ENCODE measurements at regions not wholly inside any gene's neighbourhood (a gene's known extent, or its start where the extent isn't known, plus 50 kb on each side); places are given as distances from the start of the nearest gene placed in this dataset.

GRCh38 chr5:44001236-44001635, 388.0 kb downstream of the FGF10 start:
- TF ChIP-seq, protein P1, sequence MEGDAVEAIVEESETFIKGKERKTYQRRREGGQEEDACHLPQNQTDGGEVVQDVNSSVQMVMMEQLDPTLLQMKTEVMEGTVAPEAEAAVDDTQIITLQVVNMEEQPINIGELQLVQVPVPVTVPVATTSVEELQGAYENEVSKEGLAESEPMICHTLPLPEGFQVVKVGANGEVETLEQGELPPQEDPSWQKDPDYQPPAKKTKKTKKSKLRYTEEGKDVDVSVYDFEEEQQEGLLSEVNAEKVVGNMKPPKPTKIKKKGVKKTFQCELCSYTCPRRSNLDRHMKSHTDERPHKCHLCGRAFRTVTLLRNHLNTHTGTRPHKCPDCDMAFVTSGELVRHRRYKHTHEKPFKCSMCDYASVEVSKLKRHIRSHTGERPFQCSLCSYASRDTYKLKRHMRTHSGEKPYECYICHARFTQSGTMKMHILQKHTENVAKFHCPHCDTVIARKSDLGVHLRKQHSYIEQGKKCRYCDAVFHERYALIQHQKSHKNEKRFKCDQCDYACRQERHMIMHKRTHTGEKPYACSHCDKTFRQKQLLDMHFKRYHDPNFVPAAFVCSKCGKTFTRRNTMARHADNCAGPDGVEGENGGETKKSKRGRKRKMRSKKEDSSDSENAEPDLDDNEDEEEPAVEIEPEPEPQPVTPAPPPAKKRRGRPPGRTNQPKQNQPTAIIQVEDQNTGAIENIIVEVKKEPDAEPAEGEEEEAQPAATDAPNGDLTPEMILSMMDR (IDR thresholded peaks at IDR 0.05), result no peak
- no peak for TF ChIP-seq POLR2A (IDR thresholded peaks at IDR 0.05)

Measured in testis (tissue), 2 donors.